HepG2 (cell line): ENCODE measurements at regions not wholly inside any gene's neighbourhood (a gene's known extent, or its start where the extent isn't known, plus 50 kb on each side); places are given as distances from the start of the nearest gene placed in this dataset.
A peak's percentile ranks its signal among the peaks of the same experiment; 100 is the strongest.

ENCODE experiments used
- EZH2 ChIP-seq: conservative IDR thresholded peaks from 2 replicates; pipeline ENCODE4 v1.6.1; 2012; ENCODE audit warnings: mild to moderate bottlenecking, low read depth, low read length, moderate library complexity
- FOXJ3 ChIP-seq: sonication (generic); formaldehyde crosslinking; IDR thresholded peaks from 2 replicates; pipeline ENCODE4 v1.4.0; 2020; ENCODE audit warnings: missing genetic modification reagents, mild to moderate bottlenecking, borderline replicate concordance
- GTF3A ChIP-seq: sonication (generic); formaldehyde crosslinking; conservative IDR thresholded peaks from 2 replicates; pipeline ENCODE4 v1.4.0; 2020; ENCODE audit warnings: mild to moderate bottlenecking, missing genetic modification reagents
- HINFP ChIP-seq: sonication (generic); formaldehyde crosslinking; IDR thresholded peaks from 2 replicates; pipeline ENCODE4 v1.4.0; 2020; ENCODE audit warnings: low read depth, mild to moderate bottlenecking, missing genetic modification reagents
- HMGXB3 ChIP-seq: sonication (generic); formaldehyde crosslinking; IDR thresholded peaks from 2 replicates; pipeline ENCODE4 v1.4.0; 2020; ENCODE audit warnings: missing genetic modification reagents, borderline replicate concordance
- HNRNPLL ChIP-seq: fragments of 200-400 bp; formaldehyde crosslinking; IDR thresholded peaks from 2 replicates; pipeline ENCODE4 v1.6.1; 2017; ENCODE audit warnings: mild to moderate bottlenecking, low read depth, low read length; ENCODE audit not compliant: poor library complexity, severe bottlenecking
- RBM39 ChIP-seq: fragments of 200-400 bp; formaldehyde crosslinking; IDR thresholded peaks from one replicate; pipeline ENCODE4 v1.6.1; 2018; ENCODE audit warnings: antibody characterized with exemption, mild to moderate bottlenecking, low read depth, low read length; ENCODE audit not compliant: poor library complexity, severe bottlenecking
- RFXAP ChIP-seq: sonication (generic); formaldehyde crosslinking; IDR thresholded peaks from 2 replicates; pipeline ENCODE4 v1.4.0; 2020; ENCODE audit warnings: missing genetic modification reagents, borderline replicate concordance
- RNF2 ChIP-seq: fragments of 450-650 bp; conservative IDR thresholded peaks from 2 replicates; pipeline ENCODE4 v1.6.1; 2016; ENCODE audit warnings: low read depth
- TAF1 ChIP-seq: sonication (generic); formaldehyde crosslinking; IDR thresholded peaks from 2 replicates; pipeline ENCODE4 v1.4.0; 2020; ENCODE audit warnings: missing genetic modification reagents
- TERF1 ChIP-seq: sonication (generic); formaldehyde crosslinking; IDR thresholded peaks from 2 replicates; pipeline ENCODE4 v1.8.0; 2022; ENCODE audit warnings: mild to moderate bottlenecking, missing genetic modification reagents, moderate library complexity
- ZBTB43 ChIP-seq: sonication (generic); formaldehyde crosslinking; conservative IDR thresholded peaks from 2 replicates; pipeline ENCODE4 v1.4.0; 2020; ENCODE audit warnings: missing genetic modification reagents
- ZFP36L1 ChIP-seq: sonication (generic); formaldehyde crosslinking; IDR thresholded peaks from 2 replicates; pipeline ENCODE4 v1.8.0; 2022; ENCODE audit warnings: mild to moderate bottlenecking, missing genetic modification reagents, moderate library complexity
- ZFP62 ChIP-seq: sonication (generic); formaldehyde crosslinking; IDR thresholded peaks from 2 replicates; pipeline ENCODE4 v1.4.0; 2020; ENCODE audit warnings: missing genetic modification reagents
- ZIK1 ChIP-seq: sonication (generic); formaldehyde crosslinking; IDR thresholded peaks from 2 replicates; pipeline ENCODE4 v1.5.0; 2020; ENCODE audit warnings: mild to moderate bottlenecking, low read depth, missing genetic modification reagents, borderline replicate concordance
- ZNF121 ChIP-seq: sonication (generic); formaldehyde crosslinking; IDR thresholded peaks from 2 replicates; pipeline ENCODE4 v1.5.0; 2020; ENCODE audit warnings: mild to moderate bottlenecking, missing genetic modification reagents
- ZNF232 ChIP-seq: sonication (generic); formaldehyde crosslinking; IDR thresholded peaks from 2 replicates; pipeline ENCODE4 v1.4.0; 2020; ENCODE audit warnings: missing genetic modification reagents, borderline replicate concordance
- ZNF33A ChIP-seq: sonication (generic); formaldehyde crosslinking; IDR thresholded peaks from 2 replicates; pipeline ENCODE4 v1.5.1; 2020; ENCODE audit warnings: missing genetic modification reagents, mild to moderate bottlenecking, moderate library complexity, borderline replicate concordance
- ZNF569 ChIP-seq: sonication (generic); formaldehyde crosslinking; IDR thresholded peaks from 2 replicates; pipeline ENCODE4 v1.5.0; 2020; ENCODE audit warnings: mild to moderate bottlenecking, missing genetic modification reagents, moderate library complexity, borderline replicate concordance
- ZNF576 ChIP-seq: sonication (generic); formaldehyde crosslinking; IDR thresholded peaks from 2 replicates; pipeline ENCODE4 v1.4.0; 2020; ENCODE audit warnings: mild to moderate bottlenecking, missing genetic modification reagents
- ZNF772 ChIP-seq: sonication (generic); formaldehyde crosslinking; IDR thresholded peaks from 2 replicates; pipeline ENCODE4 v1.5.0; 2020; ENCODE audit warnings: mild to moderate bottlenecking, missing genetic modification reagents
- ZNF883 ChIP-seq: sonication (generic); formaldehyde crosslinking; IDR thresholded peaks from 2 replicates; pipeline ENCODE4 v1.5.1; 2020; ENCODE audit warnings: mild to moderate bottlenecking, missing genetic modification reagents; ENCODE audit errors: not compliant biosample characterization

GRCh38 chrX:20397587-20397986 lies 130.9 kb upstream of the RPS6KA3 start (continued):
- TF ChIP-seq GTF3A (CRISPR knock-in tag) (no peak), ZNF232 (no peak), ZFP36L1 (CRISPR knock-in tag) (no peak), HMGXB3 (no peak), ZNF569 (no peak), FOXJ3 (CRISPR knock-in tag) (peak; percentile 35; the same call in 1 of the 2 replicates), EZH2 (no peak), ZNF33A (CRISPR knock-in tag) (no peak), RNF2 (no peak), TERF1 (no peak), ZNF772 (CRISPR knock-in tag) (no peak), ZIK1 (CRISPR knock-in tag) (no peak), ZNF121 (CRISPR knock-in tag) (no peak), TAF1 (CRISPR knock-in tag) (no peak), RBM39 (no peak), ZBTB43 (CRISPR knock-in tag) (no peak), ZNF883 (CRISPR knock-in tag) (no peak), RFXAP (CRISPR knock-in tag) (no peak), ZFP62 (no peak), HINFP (no peak), HNRNPLL (no peak), ZNF576 (CRISPR knock-in tag) (no peak)
